Upper lobe of left lung (tissue), 4 donors: ENCODE measurements at regions not wholly inside any gene's neighbourhood (a gene's known extent, or its start where the extent isn't known, plus 50 kb on each side); places are given as distances from the start of the nearest gene placed in this dataset.

ENCODE experiments used
- EP300 ChIP-seq, 4 donors: sonication (generic); formaldehyde crosslinking; IDR thresholded peaks; one replicate each; pipeline ENCODE4 v1.5.1; 2017; ENCODE audit warnings: antibody characterized with exemption in 4 of 4, control low read depth in 2 of 4
- POLR2A ChIP-seq, 4 donors: fragments of 450-650 bp; IDR thresholded peaks; one replicate each; pipeline ENCODE4 v1.5.1; 2016 to 2017; ENCODE audit warnings: antibody characterized with exemption in 4 of 4, mild to moderate bottlenecking in 2 of 4
- POLR2AphosphoS5 ChIP-seq, 2 donors: sonication (generic); formaldehyde crosslinking; IDR thresholded peaks; one replicate each; pipeline ENCODE4 v1.5.1; 2017; ENCODE audit warnings: antibody characterized with exemption in 2 of 2
- TF ChIP-seq, protein P1 (sequence below), 6 experiments: fragments of 450-650 bp in 4 of 6; fragments of 200-600 bp in 2 of 6; sonication (generic) in 2 of 6; IDR thresholded peaks; one replicate each; pipeline ENCODE4 v1.5.1; 2016 to 2019; ENCODE audit warnings: antibody characterized with exemption in 6 of 6

DNA sequence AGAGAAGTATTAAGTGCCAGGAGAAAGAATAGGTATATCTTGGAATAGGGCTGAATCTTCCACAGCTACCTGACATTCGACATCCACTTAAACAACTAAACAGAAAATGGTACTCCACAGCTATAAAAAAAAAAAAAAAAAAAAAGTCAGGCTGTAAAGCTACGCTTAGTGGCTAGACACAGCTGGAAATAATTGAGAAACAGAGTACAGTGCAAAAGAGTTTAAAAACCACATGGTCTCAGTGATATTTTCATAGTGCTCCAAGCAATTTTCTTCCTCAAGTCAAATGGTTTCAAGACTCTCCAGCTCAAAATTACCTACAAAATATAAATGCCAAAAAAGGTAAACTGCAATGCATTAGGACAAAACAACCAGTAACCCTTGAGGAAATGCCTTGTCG, 607.1 kb downstream of the KCNJ2 start:
- TF ChIP-seq EP300 (IDR thresholded peaks at IDR 0.05) = no peak
- no peak for TF ChIP-seq POLR2A (IDR thresholded peaks at IDR 0.05)
- TF ChIP-seq, protein P1, sequence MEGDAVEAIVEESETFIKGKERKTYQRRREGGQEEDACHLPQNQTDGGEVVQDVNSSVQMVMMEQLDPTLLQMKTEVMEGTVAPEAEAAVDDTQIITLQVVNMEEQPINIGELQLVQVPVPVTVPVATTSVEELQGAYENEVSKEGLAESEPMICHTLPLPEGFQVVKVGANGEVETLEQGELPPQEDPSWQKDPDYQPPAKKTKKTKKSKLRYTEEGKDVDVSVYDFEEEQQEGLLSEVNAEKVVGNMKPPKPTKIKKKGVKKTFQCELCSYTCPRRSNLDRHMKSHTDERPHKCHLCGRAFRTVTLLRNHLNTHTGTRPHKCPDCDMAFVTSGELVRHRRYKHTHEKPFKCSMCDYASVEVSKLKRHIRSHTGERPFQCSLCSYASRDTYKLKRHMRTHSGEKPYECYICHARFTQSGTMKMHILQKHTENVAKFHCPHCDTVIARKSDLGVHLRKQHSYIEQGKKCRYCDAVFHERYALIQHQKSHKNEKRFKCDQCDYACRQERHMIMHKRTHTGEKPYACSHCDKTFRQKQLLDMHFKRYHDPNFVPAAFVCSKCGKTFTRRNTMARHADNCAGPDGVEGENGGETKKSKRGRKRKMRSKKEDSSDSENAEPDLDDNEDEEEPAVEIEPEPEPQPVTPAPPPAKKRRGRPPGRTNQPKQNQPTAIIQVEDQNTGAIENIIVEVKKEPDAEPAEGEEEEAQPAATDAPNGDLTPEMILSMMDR (IDR thresholded peaks at IDR 0.05) = no peak
- TF ChIP-seq POLR2AphosphoS5 (IDR thresholded peaks at IDR 0.05) = no peak
